ENCODE measurements at regions not wholly inside any gene's neighbourhood (a gene's known extent, or its start where the extent isn't known, plus 50 kb on each side); places are given as distances from the start of the nearest gene placed in this dataset.

GRCh38 chr10:108982159-108982558, 941.2 kb downstream of the XPNPEP1 start:
- no peaks in the 10 kb centered on the region for H3K27me3 ChIP-seq (ENCODE audit: control insufficient read depth, insufficient read depth, low read length)
- no peaks in the 10 kb centered on the region for H3K4me1 ChIP-seq (ENCODE audit: control insufficient read depth in 2 of 3, insufficient read depth in 2 of 3, low read depth in 1 of 3, low read length in 3 of 3)
- peak in 2 of 5 donors; percentile 49 to 55 for DNase-seq
- no peaks in the 10 kb centered on the region for H3K9me3 ChIP-seq (ENCODE audit: control insufficient read depth in 2 of 3, insufficient read depth in 1 of 3, low read length in 3 of 3)
- no peak for FAIRE-seq
- H3K27ac ChIP-seq (ENCODE audit: low read depth in 2 of 2, low read length in 2 of 2): no peak overlapping the region
- TF ChIP-seq CTCF (IDR thresholded peaks at IDR 0.05; ENCODE audit: borderline replicate concordance, extremely low read depth, insufficient read depth): no peak
- no peak overlapping the region for H3K4me3 ChIP-seq (ENCODE audit: low read length in 3 of 3)
- no peaks in the 10 kb centered on the region for H3K36me3 ChIP-seq (ENCODE audit: control insufficient read depth in 2 of 3, insufficient read depth in 3 of 3, low read length in 3 of 3)
- H3K9ac ChIP-seq (ENCODE audit: low read length in 3 of 3): no peak overlapping the region
- intact Hi-C loops (cut with DNase I): no loop called here

- Histone ChIP-seq H3K36me3 (ENCODE audit: control insufficient read depth in 2 of 3, insufficient read depth in 3 of 3, low read length in 3 of 3) (no peaks in the 10 kb centered on the region), H3K9me3 (ENCODE audit: control insufficient read depth in 2 of 3, insufficient read depth in 1 of 3, low read length in 3 of 3) (no peaks in the 10 kb centered on the region), H3K9ac (ENCODE audit: low read length in 3 of 3) (no peak overlapping the region), H3K4me3 (ENCODE audit: low read length in 3 of 3) (no peak overlapping the region), H3K27me3 (ENCODE audit: control insufficient read depth, insufficient read depth, low read length) (no peaks in the 10 kb centered on the region), H3K27ac (ENCODE audit: low read depth in 2 of 2, low read length in 2 of 2) (no peak overlapping the region), H3K4me1 (ENCODE audit: control insufficient read depth in 2 of 3, insufficient read depth in 2 of 3, low read depth in 1 of 3, low read length in 3 of 3) (no peaks in the 10 kb centered on the region)
- intact Hi-C loops (cut with DNase I): no loop called here
- FAIRE-seq: no peak
- TF ChIP-seq CTCF (IDR thresholded peaks at IDR 0.05; ENCODE audit: borderline replicate concordance, extremely low read depth, insufficient read depth): no peak
- DNase-seq: no peak
These were observed 942.4 kb downstream of the XPNPEP1 start for GRCh38 chr10:108980869-108981268.

- Histone ChIP-seq H3K36me3 (ENCODE audit: control insufficient read depth in 2 of 3, insufficient read depth in 3 of 3, low read length in 3 of 3) (no peaks in the 10 kb centered on the region), H3K4me3 (ENCODE audit: low read length in 3 of 3) (no peak overlapping the region), H3K9me3 (ENCODE audit: control insufficient read depth in 2 of 3, insufficient read depth in 1 of 3, low read length in 3 of 3) (no peaks in the 10 kb centered on the region), H3K27me3 (ENCODE audit: control insufficient read depth, insufficient read depth, low read length) (no peaks in the 10 kb centered on the region), H3K27ac (ENCODE audit: low read depth in 2 of 2, low read length in 2 of 2) (no peak overlapping the region), H3K9ac (ENCODE audit: low read length in 3 of 3) (no peak overlapping the region), H3K4me1 (ENCODE audit: control insufficient read depth in 2 of 3, insufficient read depth in 2 of 3, low read depth in 1 of 3, low read length in 3 of 3) (no peaks in the 10 kb centered on the region)
- intact Hi-C loops (cut with DNase I): no loop called here
- FAIRE-seq: no peak
- no peak for TF ChIP-seq CTCF (IDR thresholded peaks at IDR 0.05; ENCODE audit: borderline replicate concordance, extremely low read depth, insufficient read depth)
- no peak for DNase-seq
These were observed 947.8 kb downstream of the XPNPEP1 start for GRCh38 chr10:108975459-108976058.

GRCh38 chr10:108970016-108970415, 953.3 kb downstream of the XPNPEP1 start:
- DNase-seq (peak in 4 of 5 donors; percentile 41 to 86 (median 76)), FAIRE-seq (no peak)
- no peaks in the 10 kb centered on the region for H3K36me3 ChIP-seq (ENCODE audit: control insufficient read depth in 2 of 3, insufficient read depth in 3 of 3, low read length in 3 of 3)
- no peak for TF ChIP-seq CTCF (IDR thresholded peaks at IDR 0.05; ENCODE audit: borderline replicate concordance, extremely low read depth, insufficient read depth)
- H3K27me3 ChIP-seq (ENCODE audit: control insufficient read depth, insufficient read depth, low read length): no peaks in the 10 kb centered on the region
- no peak overlapping the region for H3K27ac ChIP-seq (ENCODE audit: low read depth in 2 of 2, low read length in 2 of 2)
- H3K9me3 ChIP-seq (ENCODE audit: control insufficient read depth in 2 of 3, insufficient read depth in 1 of 3, low read length in 3 of 3): no peaks in the 10 kb centered on the region
- H3K9ac ChIP-seq (ENCODE audit: low read length in 3 of 3): no peak overlapping the region
- H3K4me3 ChIP-seq (ENCODE audit: low read length in 3 of 3): no peak overlapping the region
- H3K4me1 ChIP-seq (ENCODE audit: control insufficient read depth in 2 of 3, insufficient read depth in 2 of 3, low read depth in 1 of 3, low read length in 3 of 3): no peaks in the 10 kb centered on the region
- intact Hi-C loops (cut with DNase I): no loop called here

Measured in kidney (tissue), 13 donors.